Prostate gland (tissue), 2 donors: ENCODE measurements at regions not wholly inside any gene's neighbourhood (a gene's known extent, or its start where the extent isn't known, plus 50 kb on each side); places are given as distances from the start of the nearest gene placed in this dataset.
A peak's percentile ranks its signal among the peaks of the same experiment; 100 is the strongest.

Experiments used
- DNase-seq: peaks from one replicate; pipeline ENCODE4 v3.0.0-alpha.2; 2019; ENCODE audit warnings: low spot score
- H3K27ac ChIP-seq, 2 donors: fragments of 200-600 bp; sonication (generic); 2 replicates each; pipeline ENCODE4 v1.5.1; 2017 to 2019
- H3K27me3 ChIP-seq: fragments of 200-600 bp; sonication (generic); replicated peaks from 2 replicates; pipeline ENCODE4 v1.5.1; 2019; ENCODE audit not compliant: insufficient read depth
- H3K36me3 ChIP-seq, 2 donors: fragments of 200-600 bp; sonication (generic); 1 replicate in 1 of 2; 2 replicates in 1 of 2; pipeline versions ENCODE4 v1.5.1 to v1.8.1; 2017 to 2019
- H3K4me1 ChIP-seq: fragments of 200-600 bp; sonication (generic); replicated peaks from 2 replicates; pipeline ENCODE4 v1.5.1; 2019
- H3K4me3 ChIP-seq, 2 donors: fragments of 200-600 bp; sonication (generic); 2 replicates each; pipeline ENCODE4 v1.5.1; 2017 to 2019
- H3K9me3 ChIP-seq: fragments of 200-600 bp; sonication (generic); 2 replicates; pipeline ENCODE4 v1.5.1; 2017
- CTCF ChIP-seq, 4 experiments: fragments of 200-600 bp in 2 of 4; fragments of 450-650 bp in 2 of 4; sonication (generic) in 2 of 4; IDR thresholded peaks; 1 replicate in 3 of 4; 2 replicates in 1 of 4; pipeline ENCODE4 v1.5.1; 2016 to 2019; ENCODE audit warnings: antibody characterized with exemption in 4 of 4, mild to moderate bottlenecking in 2 of 4, moderate library complexity in 2 of 4
- POLR2A ChIP-seq: fragments of 450-650 bp; IDR thresholded peaks from one replicate; pipeline ENCODE4 v1.6.1; 2016; ENCODE audit warnings: antibody characterized with exemption, mild to moderate bottlenecking
- POLR2AphosphoS5 ChIP-seq: sonication (generic); formaldehyde crosslinking; IDR thresholded peaks from one replicate; pipeline ENCODE4 v1.6.1; 2017; ENCODE audit warnings: antibody characterized with exemption
- WGBS: methylation state at CpG from one replicate; pipeline ENCODE4 v1.1.5; 2018; 5-methylcytosine and 5-hydroxymethylcytosine counted together
- intact Hi-C: fragments of 100-400 bp; cut with DNase I; formaldehyde crosslinking; loops from one replicate; pipeline ENCODE4 v1.14.2; 2022

- peak; percentile 34 to 69 (median 58) for TF ChIP-seq CTCF (IDR thresholded peaks at IDR 0.05)
- no peak for TF ChIP-seq POLR2A
- TF ChIP-seq POLR2AphosphoS5 = peak; percentile 32
- Histone ChIP-seq H3K27ac (no peak overlapping the region), H3K9me3 (no peaks in the 10 kb centered on the region), H3K36me3 (no peaks in the 10 kb centered on the region), H3K4me1 (no peaks in the 10 kb centered on the region), H3K27me3 (no peaks in the 10 kb centered on the region), H3K4me3 (no peak overlapping the region)
- WGBS = 41% methylated on average over 7 of the region's 7 CpGs
- DNase-seq = peak; percentile 56
- intact Hi-C loops = loop anchor here (2.0 kb wide), 1 partner anchor 149 kb away; no protein-coding TSS in a partner anchor
Measured at GRCh38 chr11:86193297-86194095, 51.1 kb upstream of the EED start.

- Histone ChIP-seq H3K27ac (no peak overlapping the region), H3K4me3 (no peak overlapping the region)
- 43% methylated on average over 1 of the region's 1 CpG for WGBS
Measured at GRCh38 chr11:86192519-86193257, 51.9 kb upstream of the EED start.

GRCh38 chr11:86191874-86192273, 52.7 kb upstream of the EED start:
- Histone ChIP-seq H3K27ac (no peak overlapping the region), H3K4me1 (no peaks in the 10 kb centered on the region), H3K9me3 (no peaks in the 10 kb centered on the region), H3K36me3 (no peaks in the 10 kb centered on the region), H3K4me3 (no peak overlapping the region), H3K27me3 (no peaks in the 10 kb centered on the region)
- no peak for TF ChIP-seq POLR2A
- no peak for TF ChIP-seq CTCF (IDR thresholded peaks at IDR 0.05)
- TF ChIP-seq POLR2AphosphoS5 = no peak
- intact Hi-C loops = loop anchor here (2.0 kb wide), 1 partner anchor 147 kb away; no protein-coding TSS in a partner anchor
- WGBS = 91% methylated on average over 1 of the region's 1 CpG
- no peak for DNase-seq

More at GRCh38 chr11:86192519-86193257, 51.9 kb upstream of the EED start:
- intact Hi-C loops = loop anchor here (2.0 kb wide), 1 partner anchor 148 kb away; no protein-coding TSS in a partner anchor
- H3K36me3 ChIP-seq = no peaks in the 10 kb centered on the region
- no peaks in the 10 kb centered on the region for H3K9me3 ChIP-seq
- TF ChIP-seq CTCF (IDR thresholded peaks at IDR 0.05) (no peak), POLR2A (no peak), POLR2AphosphoS5 (no peak)
- no peaks in the 10 kb centered on the region for H3K4me1 ChIP-seq
- DNase-seq = no peak
- H3K27me3 ChIP-seq = no peaks in the 10 kb centered on the region

GRCh38 chr11:86187027-86187426, 57.5 kb upstream of the EED start:
- WGBS = 89% methylated on average over 2 of the region's 2 CpGs
- TF ChIP-seq CTCF (IDR thresholded peaks at IDR 0.05) = no peak
- no peak for TF ChIP-seq POLR2AphosphoS5
- TF ChIP-seq POLR2A = no peak
- Histone ChIP-seq H3K4me3 (no peak overlapping the region), H3K4me1 (no peaks in the 10 kb centered on the region), H3K27ac (no peak overlapping the region), H3K9me3 (no peaks in the 10 kb centered on the region), H3K27me3 (no peaks in the 10 kb centered on the region), H3K36me3 (no peaks in the 10 kb centered on the region)
- no peak for DNase-seq
- intact Hi-C loops = no loop called here
